H9 (cell line): ENCODE measurements at regions not wholly inside any gene's neighbourhood (a gene's known extent, or its start where the extent isn't known, plus 50 kb on each side); places are given as distances from the start of the nearest gene placed in this dataset.

Experiments
- DNase-seq: peaks from one replicate; pipeline ENCODE4 v3.0.0-alpha.2; 2017
- H2AFZ ChIP-seq: one replicate; pipeline ENCODE4 v1.6.1; 2013; ENCODE audit warnings: mild to moderate bottlenecking, low read length, control low read depth, moderate library complexity
- H2AK5ac ChIP-seq: 2 replicates; pipeline ENCODE4 v1.6.1; 2013; ENCODE audit warnings: low read length, control low read depth, mixed read lengths; ENCODE audit not compliant: insufficient read length
- H2BK120ac ChIP-seq: one replicate; pipeline ENCODE4 v1.6.1; 2013; ENCODE audit warnings: low read depth, mild to moderate bottlenecking, low read length, control low read depth, inconsistent platforms; ENCODE audit not compliant: poor library complexity, severe bottlenecking
- H2BK12ac ChIP-seq: 2 replicates; pipeline ENCODE4 v1.6.1; 2013; ENCODE audit warnings: low read length, control low read depth, mixed read lengths, low read depth; ENCODE audit not compliant: insufficient read length
- H2BK15ac ChIP-seq: 2 replicates; pipeline ENCODE4 v1.6.1; 2013; ENCODE audit warnings: low read depth, low read length, control low read depth
- H2BK20ac ChIP-seq: one replicate; pipeline ENCODE4 v1.6.1; 2013; ENCODE audit warnings: low read depth, mild to moderate bottlenecking, low read length, control low read depth, inconsistent platforms; ENCODE audit not compliant: poor library complexity, severe bottlenecking
- H2BK5ac ChIP-seq: 2 replicates; pipeline ENCODE4 v1.6.1; 2013; ENCODE audit warnings: low read length, control low read depth, mixed read lengths; ENCODE audit not compliant: insufficient read length
- H3K14ac ChIP-seq: 2 replicates; pipeline ENCODE4 v1.6.1; 2013; ENCODE audit warnings: low read length, control low read depth; ENCODE audit not compliant: insufficient read depth
- H3K18ac ChIP-seq: 2 replicates; pipeline ENCODE4 v1.6.1; 2013; ENCODE audit warnings: low read depth, mild to moderate bottlenecking, mixed read lengths, low read length, control low read depth; ENCODE audit not compliant: insufficient read length
- H3K23ac ChIP-seq: 2 replicates; pipeline ENCODE4 v1.6.1; 2013; ENCODE audit warnings: low read length, control low read depth, mixed read lengths, low read depth; ENCODE audit not compliant: insufficient read length
- H3K23me2 ChIP-seq: 2 replicates; pipeline ENCODE4 v1.6.1; 2013; ENCODE audit warnings: low read depth, mild to moderate bottlenecking, mixed read lengths, low read length, control low read depth; ENCODE audit not compliant: insufficient read length, poor library complexity, severe bottlenecking
- H3K27ac ChIP-seq: 2 replicates; pipeline ENCODE4 v1.5.1; 2013; ENCODE audit warnings: low read length, control low read depth, mixed read lengths, low read depth; ENCODE audit not compliant: insufficient read length
- H3K27me3 ChIP-seq: 2 replicates; pipeline ENCODE4 v1.6.1; 2013; ENCODE audit warnings: low read length, control low read depth, inconsistent platforms; ENCODE audit not compliant: insufficient read depth
- H3K4ac ChIP-seq: 2 replicates; pipeline ENCODE4 v1.6.1; 2013; ENCODE audit warnings: low read depth, mild to moderate bottlenecking, control low read depth, inconsistent platforms, low read length, moderate library complexity
- H3K4me1 ChIP-seq: 2 replicates; pipeline ENCODE4 v1.6.1; 2013; ENCODE audit warnings: low read length, control low read depth, inconsistent platforms; ENCODE audit not compliant: insufficient read depth
- H3K4me2 ChIP-seq: 2 replicates; pipeline ENCODE4 v1.6.1; 2013; ENCODE audit warnings: low read length, control low read depth, mixed read lengths; ENCODE audit not compliant: insufficient read length, insufficient read depth
- H3K56ac ChIP-seq: 2 replicates; pipeline ENCODE4 v1.6.1; 2013; ENCODE audit warnings: low read depth, mild to moderate bottlenecking, mixed read lengths, low read length, control low read depth; ENCODE audit not compliant: insufficient read length
- H3K79me1 ChIP-seq: 2 replicates; pipeline ENCODE4 v1.6.1; 2013; ENCODE audit warnings: low read depth, mild to moderate bottlenecking, moderate library complexity, low read length, control low read depth, inconsistent platforms; ENCODE audit not compliant: insufficient read depth, poor library complexity, severe bottlenecking
- H3K79me2 ChIP-seq: 2 replicates; pipeline ENCODE4 v1.6.1; 2013; ENCODE audit warnings: low read length, control low read depth, inconsistent platforms; ENCODE audit not compliant: insufficient read depth
- H3K9ac ChIP-seq: 2 replicates; pipeline ENCODE4 v1.6.1; 2013; ENCODE audit warnings: low read length, control low read depth, mixed read lengths; ENCODE audit not compliant: insufficient read length; ENCODE audit errors: extremely low read depth
- H3K9me3 ChIP-seq: one replicate; pipeline ENCODE4 v1.6.1; 2013; ENCODE audit warnings: low read depth, low read length, inconsistent platforms; ENCODE audit not compliant: control insufficient read depth
- H3T11ph ChIP-seq: one replicate; pipeline ENCODE4 v1.6.1; 2013; ENCODE audit warnings: mild to moderate bottlenecking, low read length, control low read depth, inconsistent platforms
- H4K20me1 ChIP-seq: one replicate; pipeline ENCODE4 v1.6.1; 2013; ENCODE audit not compliant: control insufficient read depth, insufficient read length, insufficient read depth
- H4K5ac ChIP-seq: 2 replicates; pipeline ENCODE4 v1.6.1; 2013; ENCODE audit warnings: low read depth, mild to moderate bottlenecking, mixed read lengths, low read length, control low read depth; ENCODE audit not compliant: insufficient read length
- H4K8ac ChIP-seq: replicated peaks from 2 replicates; pipeline ENCODE4 v1.6.1; 2013; ENCODE audit warnings: low read length, control low read depth, mixed read lengths, low read depth; ENCODE audit not compliant: insufficient read length
- H4K91ac ChIP-seq: 2 replicates; pipeline ENCODE4 v1.6.1; 2013; ENCODE audit warnings: low read depth, mild to moderate bottlenecking, moderate library complexity, mixed read lengths, low read length, control low read depth; ENCODE audit not compliant: insufficient read length
- H3K27ac Mint-ChIP-seq, 3 experiments: 2 replicates in 2 of 3; 3 replicates in 1 of 3; pipeline ENCODE4 v1.8.0; 2020 to 2021; ENCODE audit warnings: mixed read lengths in 3 of 3, mild to moderate bottlenecking in 1 of 3, moderate library complexity in 1 of 3
- H3K27me3 Mint-ChIP-seq: 2 replicates; pipeline ENCODE4 v1.8.0; 2021; ENCODE audit warnings: low read depth, mild to moderate bottlenecking, moderate library complexity, mixed read lengths
- H3K36me3 Mint-ChIP-seq, 3 experiments: 2 replicates in 2 of 3; 3 replicates in 1 of 3; pipeline ENCODE4 v1.8.0; 2020 to 2021; ENCODE audit warnings: low read depth in 3 of 3, mixed read lengths in 3 of 3; ENCODE audit not compliant: insufficient read depth in 1 of 3
- H3K4me1 Mint-ChIP-seq, 2 experiments: 2 replicates each; pipeline ENCODE4 v1.8.0; 2020; ENCODE audit warnings: mixed read lengths in 2 of 2
- H3K4me3 Mint-ChIP-seq, 2 experiments: 2 replicates in 1 of 2; 3 replicates in 1 of 2; pipeline ENCODE4 v1.8.0; 2020 to 2021; ENCODE audit warnings: mild to moderate bottlenecking in 2 of 2, mixed read lengths in 2 of 2, moderate library complexity in 1 of 2
- H3K9me3 Mint-ChIP-seq, 2 experiments: 2 replicates in 1 of 2; 3 replicates in 1 of 2; pipeline ENCODE4 v1.8.0; 2020; ENCODE audit warnings: mild to moderate bottlenecking in 2 of 2, mixed read lengths in 2 of 2, moderate library complexity in 1 of 2
- CTCF ChIP-seq: fragments of 200-600 bp; sonication (generic); conservative IDR thresholded peaks from 3 replicates; pipeline ENCODE4 v1.8.0; 2021; ENCODE audit warnings: antibody characterized with exemption, mild to moderate bottlenecking
- WGBS: extraction: QIAGEN DNeasy Blood & Tissue Kit; methylation state at CpG from one replicate; pipeline ENCODE4 v1.1.7; 2013; ENCODE audit warnings: missing lambda C conversion rate, low lambda C conversion rate, mixed read lengths; ENCODE audit not compliant: insufficient read length; ENCODE audit errors: extremely low coverage; 5-methylcytosine and 5-hydroxymethylcytosine counted together

- no peak overlapping the region for H4K91ac ChIP-seq
- H3K4me1 Mint-ChIP-seq = peaks cover 10 to 22% of the 10 kb centered on the region in 2 experiments
- H3K56ac ChIP-seq = no peak overlapping the region
- no peak overlapping the region for H4K8ac ChIP-seq
- no peaks in the 10 kb centered on the region for H3K9me3 ChIP-seq
- no peaks in the 10 kb centered on the region for H3K79me1 ChIP-seq
- no peak overlapping the region for H2BK12ac ChIP-seq
- H3K79me2 ChIP-seq = no peaks in the 10 kb centered on the region
- H2AK5ac ChIP-seq = no peak overlapping the region
- H3K23ac ChIP-seq = no peak overlapping the region
- no peak overlapping the region for H3K4me2 ChIP-seq
- H3K23me2 ChIP-seq = no peaks in the 10 kb centered on the region
- no peak overlapping the region for H2BK15ac ChIP-seq
- no peaks in the 10 kb centered on the region for H3K36me3 Mint-ChIP-seq
- no peaks in the 10 kb centered on the region for H3K9me3 Mint-ChIP-seq
- no peaks in the 10 kb centered on the region for H3K27me3 Mint-ChIP-seq
- no CpG with 5 or more reads among the region's 1 CpG for WGBS
- H3K4me3 Mint-ChIP-seq = no peak overlapping the region
- H3K27me3 ChIP-seq = no peaks in the 10 kb centered on the region
- DNase-seq = no peak
- H2BK5ac ChIP-seq = no peak overlapping the region
- H4K5ac ChIP-seq = no peak overlapping the region
- H3K4ac ChIP-seq = no peak overlapping the region
- no peak overlapping the region for H2BK20ac ChIP-seq
- no peak overlapping the region for H3K27ac Mint-ChIP-seq
- H4K20me1 ChIP-seq = no peaks in the 10 kb centered on the region
- H3K18ac ChIP-seq = no peak overlapping the region
- no peak overlapping the region for H2AFZ ChIP-seq
- no peak overlapping the region for H3T11ph ChIP-seq
- no peaks in the 10 kb centered on the region for H3K4me1 ChIP-seq
- no peak for TF ChIP-seq CTCF
- no peak overlapping the region for H3K14ac ChIP-seq
- H2BK120ac ChIP-seq = no peak overlapping the region
- H3K27ac ChIP-seq = no peak overlapping the region
- no peak overlapping the region for H3K9ac ChIP-seq
Observed at GRCh38 chr7:126362746-126363145, 890.0 kb downstream of the GRM8 start.
